ENCODE measurements at regions not wholly inside any gene's neighbourhood (a gene's known extent, or its start where the extent isn't known, plus 50 kb on each side); places are given as distances from the start of the nearest gene placed in this dataset.

- H3K79me2 ChIP-seq (replicated peaks; ENCODE audit: insufficient read depth, low read length), result no peaks in the 10 kb centered on the region
- no peak overlapping the region for H3K9ac ChIP-seq (ENCODE audit: low read length)
- no peaks in the 10 kb centered on the region for H4K20me1 ChIP-seq (ENCODE audit: insufficient read depth)
- H3K9me3 ChIP-seq (ENCODE audit: low read length), result no peaks in the 10 kb centered on the region
- TF ChIP-seq REST (IDR thresholded peaks at IDR 0.05; ENCODE audit: borderline replicate concordance), result no peak
- no peak for TF ChIP-seq MXI1 (conservative IDR thresholded peaks at IDR 0.05; ENCODE audit: poor library complexity, severe bottlenecking)
- H3K27me3 ChIP-seq (ENCODE audit: insufficient read depth, low read depth, low read length), result no peaks in the 10 kb centered on the region
- no peaks in the 10 kb centered on the region for H3K36me3 ChIP-seq (ENCODE audit: insufficient read depth, low read length)
- no peaks in the 10 kb centered on the region for H3F3A ChIP-seq (ENCODE audit: insufficient read depth, low read length, poor library complexity, severe bottlenecking)
- no peak overlapping the region for H3K4me3 ChIP-seq (ENCODE audit: low read length)
- no peak overlapping the region for H3K4me2 ChIP-seq (ENCODE audit: low read length)
- no peaks in the 10 kb centered on the region for H3K9me2 ChIP-seq (ENCODE audit: insufficient read depth, low read length)
- no peak overlapping the region for H3K27ac ChIP-seq (ENCODE audit: low read length)
- no peak overlapping the region for H2AFZ ChIP-seq (ENCODE audit: low read depth, low read length)
Measured at GRCh38 chrX:22486296-22486695, 213.6 kb downstream of the CBLL2 start.

- Histone ChIP-seq H3K9me2 (ENCODE audit: insufficient read depth, low read length) (no peaks in the 10 kb centered on the region), H3K4me2 (ENCODE audit: low read length) (no peak overlapping the region), H2AFZ (ENCODE audit: low read depth, low read length) (no peak overlapping the region), H3K79me2 (replicated peaks; ENCODE audit: insufficient read depth, low read length) (no peaks in the 10 kb centered on the region), H3K36me3 (ENCODE audit: insufficient read depth, low read length) (no peaks in the 10 kb centered on the region), H3K9ac (ENCODE audit: low read length) (peak overlapping the region; percentile 38), H3K4me3 (ENCODE audit: low read length) (peak overlapping the region; percentile 44), H3K27ac (ENCODE audit: low read length) (peak overlapping the region; percentile 79), H3K9me3 (ENCODE audit: low read length) (no peaks in the 10 kb centered on the region), H4K20me1 (ENCODE audit: insufficient read depth) (no peaks in the 10 kb centered on the region), H3K27me3 (ENCODE audit: insufficient read depth, low read depth, low read length) (no peaks in the 10 kb centered on the region), H3F3A (ENCODE audit: insufficient read depth, low read length, poor library complexity, severe bottlenecking) (no peaks in the 10 kb centered on the region)
- TF ChIP-seq, protein P1, sequence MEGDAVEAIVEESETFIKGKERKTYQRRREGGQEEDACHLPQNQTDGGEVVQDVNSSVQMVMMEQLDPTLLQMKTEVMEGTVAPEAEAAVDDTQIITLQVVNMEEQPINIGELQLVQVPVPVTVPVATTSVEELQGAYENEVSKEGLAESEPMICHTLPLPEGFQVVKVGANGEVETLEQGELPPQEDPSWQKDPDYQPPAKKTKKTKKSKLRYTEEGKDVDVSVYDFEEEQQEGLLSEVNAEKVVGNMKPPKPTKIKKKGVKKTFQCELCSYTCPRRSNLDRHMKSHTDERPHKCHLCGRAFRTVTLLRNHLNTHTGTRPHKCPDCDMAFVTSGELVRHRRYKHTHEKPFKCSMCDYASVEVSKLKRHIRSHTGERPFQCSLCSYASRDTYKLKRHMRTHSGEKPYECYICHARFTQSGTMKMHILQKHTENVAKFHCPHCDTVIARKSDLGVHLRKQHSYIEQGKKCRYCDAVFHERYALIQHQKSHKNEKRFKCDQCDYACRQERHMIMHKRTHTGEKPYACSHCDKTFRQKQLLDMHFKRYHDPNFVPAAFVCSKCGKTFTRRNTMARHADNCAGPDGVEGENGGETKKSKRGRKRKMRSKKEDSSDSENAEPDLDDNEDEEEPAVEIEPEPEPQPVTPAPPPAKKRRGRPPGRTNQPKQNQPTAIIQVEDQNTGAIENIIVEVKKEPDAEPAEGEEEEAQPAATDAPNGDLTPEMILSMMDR (IDR thresholded peaks at IDR 0.05; ENCODE audit: poor library complexity, severe bottlenecking), result no peak
- TF ChIP-seq EZH2 (IDR thresholded peaks at IDR 0.05; ENCODE audit: borderline replicate concordance, insufficient read depth, low read length, poor library complexity, severe bottlenecking) (no peak), MXI1 (conservative IDR thresholded peaks at IDR 0.05; ENCODE audit: poor library complexity, severe bottlenecking) (no peak), TAF1 (IDR thresholded peaks at IDR 0.05; ENCODE audit: low read depth) (no peak), RAD21 (conservative IDR thresholded peaks at IDR 0.05) (peak; percentile 17), REST (IDR thresholded peaks at IDR 0.05; ENCODE audit: borderline replicate concordance) (no peak), SMC3 (conservative IDR thresholded peaks at IDR 0.05; ENCODE audit: poor library complexity) (peak; percentile 18), EP300 (conservative IDR thresholded peaks at IDR 0.05; ENCODE audit: poor library complexity, severe bottlenecking) (peak; percentile 52), POLR2AphosphoS5 (IDR thresholded peaks at IDR 0.05) (peak; percentile 20)
Measured at GRCh38 chrX:22516893-22517292, 244.2 kb downstream of the CBLL2 start.

All from neural cell (in vitro differentiated cells).